ENCODE measurements at regions not wholly inside any gene's neighbourhood (a gene's known extent, or its start where the extent isn't known, plus 50 kb on each side); places are given as distances from the start of the nearest gene placed in this dataset.

GRCh38 chr7:110156511-110156910, 934.4 kb upstream of the LRRN3 start:
- intact Hi-C loops (cut with DNase I): no loop called here
- Histone ChIP-seq H3K36me3 (ENCODE audit: control insufficient read depth in 2 of 3, insufficient read depth in 3 of 3, low read length in 3 of 3) (no peaks in the 10 kb centered on the region), H3K4me3 (ENCODE audit: low read length in 3 of 3) (no peak overlapping the region), H3K9me3 (ENCODE audit: control insufficient read depth in 2 of 3, insufficient read depth in 1 of 3, low read length in 3 of 3) (no peaks in the 10 kb centered on the region), H3K27ac (ENCODE audit: low read depth in 2 of 2, low read length in 2 of 2) (no peak overlapping the region), H3K9ac (ENCODE audit: low read length in 3 of 3) (no peak overlapping the region), H3K4me1 (ENCODE audit: control insufficient read depth in 2 of 3, insufficient read depth in 2 of 3, low read depth in 1 of 3, low read length in 3 of 3) (no peaks in the 10 kb centered on the region), H3K27me3 (ENCODE audit: control insufficient read depth, insufficient read depth, low read length) (no peaks in the 10 kb centered on the region)
- DNase-seq (no peak), FAIRE-seq (no peak)
- TF ChIP-seq CTCF (IDR thresholded peaks at IDR 0.05; ENCODE audit: borderline replicate concordance, extremely low read depth, insufficient read depth): no peak

- no peaks in the 10 kb centered on the region for H3K4me1 ChIP-seq (ENCODE audit: control insufficient read depth in 2 of 3, insufficient read depth in 2 of 3, low read depth in 1 of 3, low read length in 3 of 3)
- FAIRE-seq: peak; percentile 21
- no peaks in the 10 kb centered on the region for H3K9me3 ChIP-seq (ENCODE audit: control insufficient read depth in 2 of 3, insufficient read depth in 1 of 3, low read length in 3 of 3)
- no peaks in the 10 kb centered on the region for H3K36me3 ChIP-seq (ENCODE audit: control insufficient read depth in 2 of 3, insufficient read depth in 3 of 3, low read length in 3 of 3)
- no peak overlapping the region for H3K9ac ChIP-seq (ENCODE audit: low read length in 3 of 3)
- no peaks in the 10 kb centered on the region for H3K27me3 ChIP-seq (ENCODE audit: control insufficient read depth, insufficient read depth, low read length)
- H3K27ac ChIP-seq (ENCODE audit: low read depth in 2 of 2, low read length in 2 of 2): no peak overlapping the region
- intact Hi-C loops (cut with DNase I): no loop called here
- no peak for DNase-seq
- H3K4me3 ChIP-seq (ENCODE audit: low read length in 3 of 3): no peak overlapping the region
- no peak for TF ChIP-seq CTCF (IDR thresholded peaks at IDR 0.05; ENCODE audit: borderline replicate concordance, extremely low read depth, insufficient read depth)
Measured at GRCh38 chr7:110157631-110158362, 933.1 kb upstream of the LRRN3 start.

GRCh38 chr7:110168010-110168409, 922.9 kb upstream of the LRRN3 start:
- Histone ChIP-seq H3K27ac (ENCODE audit: low read depth in 2 of 2, low read length in 2 of 2) (no peak overlapping the region), H3K27me3 (ENCODE audit: control insufficient read depth, insufficient read depth, low read length) (no peaks in the 10 kb centered on the region), H3K4me3 (ENCODE audit: low read length in 3 of 3) (no peak overlapping the region), H3K9ac (ENCODE audit: low read length in 3 of 3) (no peak overlapping the region), H3K4me1 (ENCODE audit: control insufficient read depth in 2 of 3, insufficient read depth in 2 of 3, low read depth in 1 of 3, low read length in 3 of 3) (no peaks in the 10 kb centered on the region), H3K9me3 (ENCODE audit: control insufficient read depth in 2 of 3, insufficient read depth in 1 of 3, low read length in 3 of 3) (no peaks in the 10 kb centered on the region), H3K36me3 (ENCODE audit: control insufficient read depth in 2 of 3, insufficient read depth in 3 of 3, low read length in 3 of 3) (no peaks in the 10 kb centered on the region)
- no peak for FAIRE-seq
- no peak for DNase-seq
- no peak for TF ChIP-seq CTCF (IDR thresholded peaks at IDR 0.05; ENCODE audit: borderline replicate concordance, extremely low read depth, insufficient read depth)
- intact Hi-C loops (cut with DNase I): no loop called here

- Histone ChIP-seq H3K27me3 (ENCODE audit: control insufficient read depth, insufficient read depth, low read length) (no peaks in the 10 kb centered on the region), H3K4me1 (ENCODE audit: control insufficient read depth in 2 of 3, insufficient read depth in 2 of 3, low read depth in 1 of 3, low read length in 3 of 3) (no peaks in the 10 kb centered on the region), H3K9ac (ENCODE audit: low read length in 3 of 3) (no peak overlapping the region), H3K27ac (ENCODE audit: low read depth in 2 of 2, low read length in 2 of 2) (no peak overlapping the region), H3K36me3 (ENCODE audit: control insufficient read depth in 2 of 3, insufficient read depth in 3 of 3, low read length in 3 of 3) (no peaks in the 10 kb centered on the region), H3K4me3 (ENCODE audit: low read length in 3 of 3) (no peak overlapping the region), H3K9me3 (ENCODE audit: control insufficient read depth in 2 of 3, insufficient read depth in 1 of 3, low read length in 3 of 3) (no peaks in the 10 kb centered on the region)
- peak in 2 of 5 donors; percentile 16 to 22 for DNase-seq
- TF ChIP-seq CTCF (IDR thresholded peaks at IDR 0.05; ENCODE audit: borderline replicate concordance, extremely low read depth, insufficient read depth): no peak
- FAIRE-seq: no peak
- intact Hi-C loops (cut with DNase I): no loop called here
Measured at GRCh38 chr7:110170841-110171240, 920.1 kb upstream of the LRRN3 start.
